HS-27A (cell line): ENCODE measurements at regions not wholly inside any gene's neighbourhood (a gene's known extent, or its start where the extent isn't known, plus 50 kb on each side); places are given as distances from the start of the nearest gene placed in this dataset.
"Not testable (repeated sequence)": the region's sequence is repeated elsewhere in the genome, so short reads cannot be mapped to it uniquely, and the experiment has no call there.

ENCODE experiments used
- DNase-seq: peaks from one replicate; pipeline ENCODE4 v3.0.0-alpha.2; 2012; ENCODE audit warnings: low read depth, missing footprints

GRCh38 chr20:51923633-51924032 is 121.3 kb upstream of the SALL4 start:
- no peak for DNase-seq

- DNase-seq = not testable (repeated sequence)
Observed at GRCh38 chr20:51922812-51923211, 120.5 kb upstream of the SALL4 start.

- DNase-seq = no peak
Observed at GRCh38 chr20:51918561-51918960, 116.2 kb upstream of the SALL4 start.

GRCh38 chr20:51917886-51918535 is 115.7 kb upstream of the SALL4 start:
- DNase-seq = no peak

- DNase-seq = no peak
Observed at GRCh38 chr20:51916244-51916643, 113.9 kb upstream of the SALL4 start.

- no peak for DNase-seq
Observed at GRCh38 chr20:51914758-51915157, 112.4 kb upstream of the SALL4 start.

- DNase-seq = no peak
Observed at GRCh38 chr20:51910321-51911050, 108.2 kb upstream of the SALL4 start.

GRCh38 chr20:51906679-51907078 is 104.4 kb upstream of the SALL4 start:
- no peak for DNase-seq

- DNase-seq = no peak
Observed at GRCh38 chr20:51906049-51906448, 103.7 kb upstream of the SALL4 start.

- DNase-seq = no peak
Observed at GRCh38 chr20:51902933-51903332, 100.6 kb upstream of the SALL4 start.

GRCh38 chr20:51900443-51900842 is 98.1 kb upstream of the SALL4 start:
- no peak for DNase-seq

- DNase-seq = no peak
Observed at GRCh38 chr20:51899674-51900073, 97.4 kb upstream of the SALL4 start.

- DNase-seq = no peak
Observed at GRCh38 chr20:51898788-51899187, 96.5 kb upstream of the SALL4 start.

GRCh38 chr20:51894619-51895018 is 92.3 kb upstream of the SALL4 start:
- DNase-seq = no peak

- no peak for DNase-seq
Observed at GRCh38 chr20:51894201-51894600, 91.9 kb upstream of the SALL4 start.

GRCh38 chr20:51893723-51894122 is 91.4 kb upstream of the SALL4 start:
- DNase-seq = no peak

- no peak for DNase-seq
Observed at GRCh38 chr20:51890003-51890402, 87.7 kb upstream of the SALL4 start.

GRCh38 chr20:51889466-51889865 is 87.1 kb upstream of the SALL4 start:
- DNase-seq = no peak

- DNase-seq = no peak
Observed at GRCh38 chr20:51888291-51888690, 86.0 kb upstream of the SALL4 start.

GRCh38 chr20:51886891-51887608 is 84.7 kb upstream of the SALL4 start:
- DNase-seq = peak; percentile 9

GRCh38 chr20:51886341-51886740 is 84.0 kb upstream of the SALL4 start:
- DNase-seq = no peak

- no peak for DNase-seq
Observed at GRCh38 chr20:51884561-51884960, 82.2 kb upstream of the SALL4 start.

- no peak for DNase-seq
Observed at GRCh38 chr20:51880188-51880587, 77.9 kb upstream of the SALL4 start.
